ENCODE measurements at regions not wholly inside any gene's neighbourhood (a gene's known extent, or its start where the extent isn't known, plus 50 kb on each side); places are given as distances from the start of the nearest gene placed in this dataset.

GRCh38 chr6:25224242-25224641 is 54.9 kb upstream of the CARMIL1 start:
- TF ChIP-seq CTCF (conservative IDR thresholded peaks at IDR 0.05; ENCODE audit: low read depth, low read length) (no peak), MAZ (IDR thresholded peaks at IDR 0.05; ENCODE audit: borderline replicate concordance, low read depth, low read length) (no peak)

All from IMR-90 (cell line).